ENCODE measurements at regions not wholly inside any gene's neighbourhood (a gene's known extent, or its start where the extent isn't known, plus 50 kb on each side); places are given as distances from the start of the nearest gene placed in this dataset.
A peak's percentile ranks its signal among the peaks of the same experiment; 100 is the strongest.

GRCh38 chr22:27110665-27111451 lies 453.5 kb downstream of the MIAT start:
- TF ChIP-seq POLR2A (IDR thresholded peaks at IDR 0.05) (no peak), CTCF (IDR thresholded peaks at IDR 0.05) (no peak), EP300 (IDR thresholded peaks at IDR 0.05) (no peak)
- H3K9me3 ChIP-seq: no peaks in the 10 kb centered on the region
- H3K27ac ChIP-seq: no peak overlapping the region
- intact Hi-C loops (cut with DNase I): no loop called here
- 32 to 38% (median 38%) methylated on average over 12 of the region's 12 CpGs for whole genome bisulfite sequencing, 3 donors
- H3K4me1 ChIP-seq (ENCODE audit: insufficient read depth): peaks cover 17% of the 10 kb centered on the region
- no peak overlapping the region for H3K4me3 ChIP-seq
- no peak for DNase-seq
- no peaks in the 10 kb centered on the region for H3K36me3 ChIP-seq
- no peaks in the 10 kb centered on the region for H3K27me3 ChIP-seq

GRCh38 chr22:27111796-27112672 lies 454.6 kb downstream of the MIAT start:
- Histone ChIP-seq H3K27ac (no peak overlapping the region), H3K4me1 (ENCODE audit: insufficient read depth) (peaks cover 14% of the 10 kb centered on the region), H3K27me3 (no peaks in the 10 kb centered on the region), H3K36me3 (no peaks in the 10 kb centered on the region), H3K9me3 (no peaks in the 10 kb centered on the region), H3K4me3 (no peak overlapping the region)
- intact Hi-C loops (cut with DNase I): no loop called here
- no peak for DNase-seq
- WGBS, 3 donors: 68 to 73% (median 68%) methylated on average over 7 of the region's 7 CpGs
- TF ChIP-seq EP300 (IDR thresholded peaks at IDR 0.05) (no peak), POLR2A (IDR thresholded peaks at IDR 0.05) (no peak), CTCF (IDR thresholded peaks at IDR 0.05) (no peak)

- Histone ChIP-seq H3K36me3 (no peaks in the 10 kb centered on the region), H3K27ac (no peak overlapping the region), H3K9me3 (no peaks in the 10 kb centered on the region), H3K4me1 (ENCODE audit: insufficient read depth) (peaks cover 9% of the 10 kb centered on the region), H3K4me3 (no peak overlapping the region), H3K27me3 (no peaks in the 10 kb centered on the region)
- TF ChIP-seq CTCF (IDR thresholded peaks at IDR 0.05) (no peak), POLR2A (IDR thresholded peaks at IDR 0.05) (no peak), EP300 (IDR thresholded peaks at IDR 0.05) (no peak)
- DNase-seq: peak in 1 of 5 donors; percentile 66
- 39 to 50% (median 47%) methylated on average over 4 of the region's 4 CpGs for WGBS, 3 donors
- intact Hi-C loops (cut with DNase I): no loop called here
Observed at GRCh38 chr22:27113211-27113635, 455.8 kb downstream of the MIAT start.

GRCh38 chr22:27113641-27114040 lies 456.3 kb downstream of the MIAT start:
- Histone ChIP-seq H3K36me3 (no peaks in the 10 kb centered on the region), H3K9me3 (no peaks in the 10 kb centered on the region), H3K27me3 (no peaks in the 10 kb centered on the region), H3K4me3 (no peak overlapping the region), H3K27ac (no peak overlapping the region), H3K4me1 (ENCODE audit: insufficient read depth) (peaks cover 6% of the 10 kb centered on the region)
- intact Hi-C loops (cut with DNase I): no loop called here
- TF ChIP-seq POLR2A (IDR thresholded peaks at IDR 0.05): no peak
- TF ChIP-seq EP300 (IDR thresholded peaks at IDR 0.05): no peak
- no peak for TF ChIP-seq CTCF (IDR thresholded peaks at IDR 0.05)
- DNase-seq: no peak
